ENCODE measurements at regions not wholly inside any gene's neighbourhood (a gene's known extent, or its start where the extent isn't known, plus 50 kb on each side); places are given as distances from the start of the nearest gene placed in this dataset.
"Not testable (repeated sequence)": the region's sequence is repeated elsewhere in the genome, so short reads cannot be mapped to it uniquely, and the experiment has no call there.

GRCh38 chr12:124469193-124469888 lies 98.1 kb downstream of the NCOR2 start:
- H3K27me3 Mint-ChIP-seq (ENCODE audit: unreplicated experiment) = no peaks in the 10 kb centered on the region
- CTCF ChIA-PET = interaction anchor here (0.7 kb wide), 1 partner anchor 653 kb away, joined by 6 read pairs; no protein-coding TSS in a partner anchor
- peaks cover 66% of the 10 kb centered on the region for H3K36me3 Mint-ChIP-seq (ENCODE audit: insufficient read depth, unreplicated experiment)
- H3K9me3 Mint-ChIP-seq (ENCODE audit: low read depth, unreplicated experiment) = peaks cover 6% of the 10 kb centered on the region
- no peak for DNase-seq
- H3K4me1 Mint-ChIP-seq (ENCODE audit: low read depth, unreplicated experiment) = no peaks in the 10 kb centered on the region
- no TSS peak for BruUV-seq (replicated peaks)
- intact Hi-C loops (cut with micrococcal nuclease; ENCODE audit: unreplicated experiment) = no loop called here
- TF ChIP-seq CTCF (IDR thresholded peaks at IDR 0.05; ENCODE audit: unreplicated experiment) = peak; percentile 84
- no peak overlapping the region for H3K27ac Mint-ChIP-seq (ENCODE audit: unreplicated experiment)
- H3K4me3 Mint-ChIP-seq (ENCODE audit: low read depth, unreplicated experiment) = no peak overlapping the region

GRCh38 chr12:124467549-124467948 lies 99.9 kb downstream of the NCOR2 start:
- peaks cover 73% of the 10 kb centered on the region for H3K36me3 Mint-ChIP-seq (ENCODE audit: insufficient read depth, unreplicated experiment)
- H3K27ac Mint-ChIP-seq (ENCODE audit: unreplicated experiment); H3K27me3 Mint-ChIP-seq (ENCODE audit: unreplicated experiment); H3K4me1 Mint-ChIP-seq (ENCODE audit: low read depth, unreplicated experiment); CTCF ChIA-PET; H3K4me3 Mint-ChIP-seq (ENCODE audit: low read depth, unreplicated experiment); BruUV-seq (replicated peaks); H3K9me3 Mint-ChIP-seq (ENCODE audit: low read depth, unreplicated experiment); DNase-seq; intact Hi-C loops (cut with micrococcal nuclease; ENCODE audit: unreplicated experiment): not testable (repeated sequence)

GRCh38 chr12:124466216-124467128 lies 100.9 kb downstream of the NCOR2 start:
- H3K4me1 Mint-ChIP-seq (ENCODE audit: low read depth, unreplicated experiment) = no peaks in the 10 kb centered on the region
- no peak overlapping the region for H3K27ac Mint-ChIP-seq (ENCODE audit: unreplicated experiment)
- intact Hi-C loops (cut with micrococcal nuclease; ENCODE audit: unreplicated experiment) = no loop called here
- peaks cover 70% of the 10 kb centered on the region for H3K36me3 Mint-ChIP-seq (ENCODE audit: insufficient read depth, unreplicated experiment)
- CTCF ChIA-PET = no interaction called here
- no peaks in the 10 kb centered on the region for H3K9me3 Mint-ChIP-seq (ENCODE audit: low read depth, unreplicated experiment)
- H3K27me3 Mint-ChIP-seq (ENCODE audit: unreplicated experiment) = no peaks in the 10 kb centered on the region
- no peak for TF ChIP-seq CTCF (IDR thresholded peaks at IDR 0.05; ENCODE audit: unreplicated experiment)
- no peak for DNase-seq
- H3K4me3 Mint-ChIP-seq (ENCODE audit: low read depth, unreplicated experiment) = no peak overlapping the region
- no TSS peak for BruUV-seq (replicated peaks)

- DNase-seq = no peak
- Mint-ChIP-seq H3K27me3 (ENCODE audit: unreplicated experiment) (no peaks in the 10 kb centered on the region), H3K4me1 (ENCODE audit: low read depth, unreplicated experiment) (no peaks in the 10 kb centered on the region), H3K4me3 (ENCODE audit: low read depth, unreplicated experiment) (no peak overlapping the region), H3K36me3 (ENCODE audit: insufficient read depth, unreplicated experiment) (peaks cover 73% of the 10 kb centered on the region), H3K9me3 (ENCODE audit: low read depth, unreplicated experiment) (no peaks in the 10 kb centered on the region), H3K27ac (ENCODE audit: unreplicated experiment) (no peak overlapping the region)
- BruUV-seq (replicated peaks) = no TSS peak
- no peak for TF ChIP-seq CTCF (IDR thresholded peaks at IDR 0.05; ENCODE audit: unreplicated experiment)
- CTCF ChIA-PET = no interaction called here
- intact Hi-C loops (cut with micrococcal nuclease; ENCODE audit: unreplicated experiment) = no loop called here
Measured at GRCh38 chr12:124465473-124465872, 101.9 kb downstream of the NCOR2 start.
